ENCODE measurements at regions not wholly inside any gene's neighbourhood (a gene's known extent, or its start where the extent isn't known, plus 50 kb on each side); places are given as distances from the start of the nearest gene placed in this dataset.

DNA sequence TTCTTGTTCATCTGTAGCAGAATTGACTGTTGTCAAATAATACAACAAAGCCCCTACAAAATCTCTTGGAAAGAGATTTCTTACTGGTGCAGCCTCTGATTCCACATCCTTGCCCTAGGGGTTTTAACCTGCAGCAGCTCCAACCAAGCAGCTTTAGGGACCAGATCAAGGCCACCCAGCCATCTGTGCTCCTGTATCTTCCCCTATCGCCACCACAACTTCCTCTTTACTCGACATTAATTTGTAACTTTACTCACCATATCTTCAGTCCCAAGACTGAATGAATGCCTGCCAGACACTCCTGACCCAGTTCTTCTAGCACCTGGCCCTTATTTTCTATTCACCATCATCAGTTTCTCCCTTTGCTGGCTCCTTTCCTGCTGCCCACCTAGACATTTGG, 156.6 kb upstream of the IL12A start:
- TF ChIP-seq CTCF (conservative IDR thresholded peaks at IDR 0.05; ENCODE audit: low read depth, low read length) = no peak
- DNase-seq (ENCODE audit: low read depth) = no peak
- no peak overlapping the region for H3K4me3 ChIP-seq (ENCODE audit: low read length)

GRCh38 chr3:159835126-159835525, 153.5 kb upstream of the IL12A start:
- no peak for TF ChIP-seq CTCF (conservative IDR thresholded peaks at IDR 0.05; ENCODE audit: low read depth, low read length)

GRCh38 chr3:159837725-159838124, 150.9 kb upstream of the IL12A start:
- DNase-seq (ENCODE audit: low read depth) = no peak
- no peak overlapping the region for H3K4me3 ChIP-seq (ENCODE audit: low read length)
- TF ChIP-seq CTCF (conservative IDR thresholded peaks at IDR 0.05; ENCODE audit: low read depth, low read length) = no peak

More at GRCh38 chr3:159835126-159835525, 153.5 kb upstream of the IL12A start:
- no peak for DNase-seq (ENCODE audit: low read depth)
- H3K4me3 ChIP-seq (ENCODE audit: low read length) = no peak overlapping the region

- TF ChIP-seq CTCF (conservative IDR thresholded peaks at IDR 0.05; ENCODE audit: low read depth, low read length) = no peak
- no peak for DNase-seq (ENCODE audit: low read depth)
- H3K4me3 ChIP-seq (ENCODE audit: low read length) = no peak overlapping the region
These were observed 149.7 kb upstream of the IL12A start for GRCh38 chr3:159838938-159839337.

GRCh38 chr3:159839561-159840379, 148.9 kb upstream of the IL12A start, which contains the start of gene SCHIP1:
Gene SCHIP1, plus strand, starts transcription at chr3:159839861.
- DNase-seq (ENCODE audit: low read depth) = no peak
- H3K4me3 ChIP-seq (ENCODE audit: low read length) = peak within 1 kb of the TSS; percentile 57
- TF ChIP-seq CTCF (conservative IDR thresholded peaks at IDR 0.05; ENCODE audit: low read depth, low read length) = no peak

GRCh38 chr3:159840703-159841299, 147.8 kb upstream of the IL12A start:
- peak overlapping the region; percentile 57 for H3K4me3 ChIP-seq (ENCODE audit: low read length)
- TF ChIP-seq CTCF (conservative IDR thresholded peaks at IDR 0.05; ENCODE audit: low read depth, low read length) = no peak
- DNase-seq (ENCODE audit: low read depth) = no peak

DNA sequence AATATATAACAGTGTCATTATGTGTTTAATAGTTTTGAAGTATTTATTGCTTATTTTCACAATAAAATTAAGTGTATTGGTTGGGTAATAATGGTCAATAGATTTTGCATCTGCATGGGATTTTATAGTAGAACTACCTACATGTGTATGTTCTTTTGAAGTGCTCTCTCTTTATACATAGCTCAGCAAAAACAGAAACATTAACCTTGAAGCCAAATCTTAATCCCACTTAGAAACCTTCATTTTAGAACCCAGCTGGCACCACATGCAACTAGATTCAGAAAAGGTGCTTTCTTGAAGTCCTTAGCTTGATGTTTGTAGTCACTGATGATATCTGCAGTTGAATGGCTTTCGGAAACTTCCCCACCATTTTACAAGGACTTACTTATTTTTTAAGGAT, 146.9 kb upstream of the IL12A start:
- TF ChIP-seq CTCF (conservative IDR thresholded peaks at IDR 0.05; ENCODE audit: low read depth, low read length) = no peak
- H3K4me3 ChIP-seq (ENCODE audit: low read length) = no peak overlapping the region
- no peak for DNase-seq (ENCODE audit: low read depth)
